H1 (cell line): ENCODE measurements at regions not wholly inside any gene's neighbourhood (a gene's known extent, or its start where the extent isn't known, plus 50 kb on each side); places are given as distances from the start of the nearest gene placed in this dataset.

Experiments used
- CTCF ChIA-PET: fragments of 300-600 bp; sonication (Branson Sonifier 250); formaldehyde crosslinking; loops from one replicate; lab custom pipeline; 2021; ENCODE audit not compliant: partially characterized antibody; lab: Charles Lee
- POLR2A ChIA-PET: fragments of 300-600 bp; sonication (Branson Sonifier 250); formaldehyde crosslinking; loops from one replicate; lab custom pipeline; 2021; ENCODE audit warnings: inconsistent platforms; ENCODE audit not compliant: partially characterized antibody; lab: Charles Lee
- DNase-seq, 2 experiments: peaks; one replicate each; pipeline versions ENCODE4 v3.0.0 to v3.0.0-alpha.2; 2010 to 2022; ENCODE audit warnings: low spot score in 2 of 2, low read depth in 1 of 2, mixed read lengths in 1 of 2
- FAIRE-seq: peaks from 2 replicates; lab custom pipeline; 2011; peaks lifted over from hg19 to GRCh38; lab: Jason Lieb, UNC
- H2AFZ ChIP-seq: 2 replicates; pipeline ENCODE4 v1.8.1; 2012; ENCODE audit warnings: low read length, inconsistent platforms
- H2AK5ac ChIP-seq: 2 replicates; pipeline ENCODE4 v1.6.1; 2013; ENCODE audit warnings: low read depth, low read length
- H2BK120ac ChIP-seq: replicated peaks from 2 replicates; pipeline ENCODE3; 2013; ENCODE audit warnings: low read depth, low read length, inconsistent platforms
- H2BK12ac ChIP-seq: 2 replicates; pipeline ENCODE4 v1.6.1; 2013; ENCODE audit warnings: low read depth, low read length
- H2BK15ac ChIP-seq: 2 replicates; pipeline ENCODE4 v1.6.1; 2013; ENCODE audit warnings: low read length
- H2BK20ac ChIP-seq: 2 replicates; pipeline ENCODE4 v1.6.1; 2013; ENCODE audit warnings: low read length
- H2BK5ac ChIP-seq: 2 replicates; pipeline ENCODE4 v1.6.1; 2013; ENCODE audit warnings: low read depth, low read length
- H3K14ac ChIP-seq: 2 replicates; pipeline ENCODE4 v1.6.1; 2013; ENCODE audit warnings: inconsistent platforms; ENCODE audit not compliant: insufficient read length
- H3K18ac ChIP-seq: 2 replicates; pipeline ENCODE4 v1.6.1; 2013; ENCODE audit warnings: low read length; ENCODE audit errors: extremely low read depth
- H3K23ac ChIP-seq: 2 replicates; pipeline ENCODE4 v1.6.1; 2013; ENCODE audit warnings: inconsistent platforms; ENCODE audit not compliant: insufficient read length
- H3K23me2 ChIP-seq: 2 replicates; pipeline ENCODE4 v1.6.1; 2013; ENCODE audit warnings: low read depth, low read length
- H3K27ac ChIP-seq: 2 replicates; pipeline ENCODE4 v1.6.1; 2011; ENCODE audit warnings: low read depth, low read length, inconsistent platforms
- H3K27me3 ChIP-seq, 4 experiments: replicated peaks in 1 of 4; 1 replicate in 1 of 4; 2 replicates in 3 of 4; pipeline versions ENCODE4 v1.6.1 to v1.8.1; 2011 to 2013; ENCODE audit warnings: low read length in 3 of 4, mild to moderate bottlenecking in 3 of 4, inconsistent platforms in 2 of 4, mixed read lengths in 2 of 4, moderate library complexity in 1 of 4; ENCODE audit not compliant: control insufficient read depth in 3 of 4, insufficient read depth in 3 of 4; ENCODE audit errors: extremely low read depth in 1 of 4
- H3K36me3 ChIP-seq, 4 experiments: 2 replicates each; pipeline versions ENCODE4 v1.6.1 to v1.8.1; 2011 to 2013; ENCODE audit warnings: mild to moderate bottlenecking in 4 of 4, low read length in 3 of 4, moderate library complexity in 2 of 4, control low read depth in 1 of 4, inconsistent platforms in 1 of 4; ENCODE audit not compliant: insufficient read depth in 4 of 4, control insufficient read depth in 2 of 4
- H3K4ac ChIP-seq: replicated peaks from 2 replicates; pipeline ENCODE3; 2013; ENCODE audit warnings: low read length, low read depth, mixed read lengths, inconsistent platforms; ENCODE audit not compliant: insufficient read length
- H3K4me1 ChIP-seq, 4 experiments: replicated peaks in 1 of 4; 1 replicate in 1 of 4; 2 replicates in 3 of 4; pipeline versions ENCODE4 v1.6.1 to v1.8.1; 2011 to 2013; ENCODE audit warnings: low read length in 3 of 4, inconsistent platforms in 2 of 4, mixed read lengths in 1 of 4; ENCODE audit not compliant: insufficient read depth in 4 of 4, control insufficient read depth in 3 of 4
- H3K4me2 ChIP-seq, 2 experiments: 2 replicates each; pipeline versions ENCODE4 v1.6.1 to v1.8.1; 2011 to 2013; ENCODE audit warnings: low read depth in 2 of 2, low read length in 2 of 2, control low read depth in 1 of 2, inconsistent platforms in 1 of 2, mild to moderate bottlenecking in 1 of 2; ENCODE audit not compliant: insufficient read depth in 1 of 2
- H3K4me3 ChIP-seq, 4 experiments: fragments of 200-600, 300-600 bp in 1 of 4; sonication (generic), shearing (Covaris generic), sonication (Bioruptor Twin) in 1 of 4; 2 replicates each; pipeline versions ENCODE4 v1.5.1 to v1.8.1; 2011 to 2016; ENCODE audit warnings: low read length in 4 of 4, low read depth in 3 of 4, control low read depth in 2 of 4, inconsistent platforms in 2 of 4, mild to moderate bottlenecking in 2 of 4, mixed read lengths in 1 of 4, moderate library complexity in 1 of 4; ENCODE audit not compliant: insufficient read depth in 2 of 4; ENCODE audit errors: extremely low read depth in 1 of 4
- H3K56ac ChIP-seq: replicated peaks from 2 replicates; pipeline ENCODE3; 2013; ENCODE audit warnings: low read depth, mild to moderate bottlenecking, mixed read lengths, low read length, inconsistent platforms; ENCODE audit not compliant: insufficient read length
- H3K79me1 ChIP-seq: 2 replicates; pipeline ENCODE4 v1.6.1; 2013; ENCODE audit warnings: low read depth, low read length, control low read depth
- H3K79me2 ChIP-seq, 2 experiments: 2 replicates each; pipeline versions ENCODE4 v1.6.1 to v1.8.1; 2012 to 2013; ENCODE audit warnings: low read length in 2 of 2, mild to moderate bottlenecking in 2 of 2, inconsistent platforms in 1 of 2; ENCODE audit not compliant: insufficient read depth in 2 of 2, control insufficient read depth in 1 of 2
- H3K9ac ChIP-seq, 4 experiments: replicated peaks in 1 of 4; 1 replicate in 1 of 4; 2 replicates in 3 of 4; pipeline versions ENCODE4 v1.6.1 to v1.8.1; 2011 to 2013; ENCODE audit warnings: low read depth in 3 of 4, low read length in 3 of 4, control low read depth in 2 of 4, mild to moderate bottlenecking in 2 of 4, moderate library complexity in 2 of 4, inconsistent platforms in 1 of 4; ENCODE audit errors: extremely low read depth in 1 of 4
- H3K9me3 ChIP-seq, 2 experiments: 2 replicates each; pipeline versions ENCODE4 v1.6.1 to v1.8.1; 2012 to 2013; ENCODE audit warnings: mild to moderate bottlenecking in 2 of 2, moderate library complexity in 2 of 2, control low read depth in 1 of 2, inconsistent platforms in 1 of 2, low read depth in 1 of 2, low read length in 1 of 2, mixed read lengths in 1 of 2; ENCODE audit not compliant: insufficient read depth in 2 of 2
- H4K20me1 ChIP-seq, 2 experiments: replicated peaks in 1 of 2; 2 replicates each; pipeline versions ENCODE3 to v1.8.1; 2011 to 2013; ENCODE audit warnings: inconsistent platforms in 2 of 2, low read length in 2 of 2, mild to moderate bottlenecking in 1 of 2; ENCODE audit not compliant: insufficient read depth in 2 of 2, control insufficient read depth in 1 of 2
- H4K5ac ChIP-seq: 2 replicates; pipeline ENCODE4 v1.6.1; 2013; ENCODE audit warnings: low read length, low read depth, mixed read lengths, inconsistent platforms; ENCODE audit not compliant: insufficient read length
- H4K8ac ChIP-seq: 2 replicates; pipeline ENCODE4 v1.8.0; 2013; ENCODE audit warnings: mild to moderate bottlenecking, moderate library complexity, low read length, inconsistent platforms; ENCODE audit not compliant: insufficient read depth; ENCODE audit errors: extremely low read depth
- H4K91ac ChIP-seq: replicated peaks from 2 replicates; pipeline ENCODE3; 2013; ENCODE audit warnings: low read length, mixed read lengths, inconsistent platforms; ENCODE audit not compliant: insufficient read length
- MAX ChIP-seq: IDR thresholded peaks from 2 replicates; pipeline ENCODE4 v1.6.1; 2012; ENCODE audit warnings: inconsistent platforms
- SRF ChIP-seq: IDR thresholded peaks from 2 replicates; pipeline ENCODE4 v1.6.1; 2011; ENCODE audit warnings: mild to moderate bottlenecking, low read depth, low read length, moderate library complexity

DNA sequence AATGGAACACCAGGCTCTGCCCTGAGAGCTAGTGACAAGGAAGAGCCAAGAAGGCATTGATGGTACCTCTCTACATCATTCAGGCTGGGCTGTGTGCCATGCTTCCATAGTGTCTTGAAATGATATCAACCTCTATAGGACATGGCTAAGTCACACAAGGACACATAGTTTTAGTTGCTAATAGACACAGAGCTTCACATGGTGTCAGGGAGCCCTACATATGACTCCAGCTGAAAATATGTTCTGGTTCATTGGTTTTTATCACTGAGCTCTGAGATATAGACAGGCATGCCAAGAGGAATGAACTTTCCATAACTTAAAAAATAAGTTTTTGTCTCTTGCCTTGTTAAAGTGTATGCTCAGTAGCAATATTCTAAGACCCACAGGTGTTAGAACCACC is 72.1 kb upstream of the PRKG2 start:
- POLR2A ChIA-PET: no interaction called here
- H2BK20ac ChIP-seq: no peak overlapping the region

More for the DNA sequence above, 72.1 kb upstream of the PRKG2 start:
- no peak overlapping the region for H2AK5ac ChIP-seq
- H3K4me2 ChIP-seq: no peak overlapping the region
- H4K91ac ChIP-seq: no peak overlapping the region
- no peaks in the 10 kb centered on the region for H3K9me3 ChIP-seq
- H3K56ac ChIP-seq: no peak overlapping the region
- peaks cover 0 to 1% (median 0%) of the 10 kb centered on the region in 4 experiments; a peak in 1 of 7 replicates for H3K27me3 ChIP-seq
- H3K4me1 ChIP-seq: no peaks in the 10 kb centered on the region
- no peaks in the 10 kb centered on the region for H3K79me1 ChIP-seq
- H4K5ac ChIP-seq: no peak overlapping the region
- H4K8ac ChIP-seq: no peak overlapping the region
- no peaks in the 10 kb centered on the region for H3K79me2 ChIP-seq
- no peaks in the 10 kb centered on the region for H3K23me2 ChIP-seq
- no peaks in the 10 kb centered on the region for H4K20me1 ChIP-seq
- no peak overlapping the region for H3K14ac ChIP-seq
- H3K36me3 ChIP-seq: no peaks in the 10 kb centered on the region
- no peak overlapping the region for H2BK15ac ChIP-seq
- no peak overlapping the region for H3K4me3 ChIP-seq
- CTCF ChIA-PET: no interaction called here
- no peak overlapping the region for H2BK12ac ChIP-seq
- H2BK120ac ChIP-seq: no peak overlapping the region
- H3K27ac ChIP-seq: no peak overlapping the region
- H2BK5ac ChIP-seq: no peak overlapping the region
- FAIRE-seq (no peak), DNase-seq (no peak)
- no peak overlapping the region for H3K18ac ChIP-seq
- H3K4ac ChIP-seq: no peak overlapping the region
- no peak overlapping the region; the same call in 1 of the 2 replicates for H2AFZ ChIP-seq
- H3K9ac ChIP-seq: no peak overlapping the region
- TF ChIP-seq MAX: no peak
- no peak for TF ChIP-seq SRF
- H3K23ac ChIP-seq: no peak overlapping the region
